ENCODE measurements at regions not wholly inside any gene's neighbourhood (a gene's known extent, or its start where the extent isn't known, plus 50 kb on each side); places are given as distances from the start of the nearest gene placed in this dataset.

- DNase-seq = no peak
- no peaks in the 10 kb centered on the region for H3K27me3 ChIP-seq (ENCODE audit: control insufficient read depth in 3 of 3, insufficient read depth in 3 of 3, low read length in 2 of 3)
- no peak for ATAC-seq (ENCODE audit: insufficient read depth, low FRiP score)
- TF ChIP-seq, protein P1, sequence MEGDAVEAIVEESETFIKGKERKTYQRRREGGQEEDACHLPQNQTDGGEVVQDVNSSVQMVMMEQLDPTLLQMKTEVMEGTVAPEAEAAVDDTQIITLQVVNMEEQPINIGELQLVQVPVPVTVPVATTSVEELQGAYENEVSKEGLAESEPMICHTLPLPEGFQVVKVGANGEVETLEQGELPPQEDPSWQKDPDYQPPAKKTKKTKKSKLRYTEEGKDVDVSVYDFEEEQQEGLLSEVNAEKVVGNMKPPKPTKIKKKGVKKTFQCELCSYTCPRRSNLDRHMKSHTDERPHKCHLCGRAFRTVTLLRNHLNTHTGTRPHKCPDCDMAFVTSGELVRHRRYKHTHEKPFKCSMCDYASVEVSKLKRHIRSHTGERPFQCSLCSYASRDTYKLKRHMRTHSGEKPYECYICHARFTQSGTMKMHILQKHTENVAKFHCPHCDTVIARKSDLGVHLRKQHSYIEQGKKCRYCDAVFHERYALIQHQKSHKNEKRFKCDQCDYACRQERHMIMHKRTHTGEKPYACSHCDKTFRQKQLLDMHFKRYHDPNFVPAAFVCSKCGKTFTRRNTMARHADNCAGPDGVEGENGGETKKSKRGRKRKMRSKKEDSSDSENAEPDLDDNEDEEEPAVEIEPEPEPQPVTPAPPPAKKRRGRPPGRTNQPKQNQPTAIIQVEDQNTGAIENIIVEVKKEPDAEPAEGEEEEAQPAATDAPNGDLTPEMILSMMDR (IDR thresholded peaks at IDR 0.05; ENCODE audit: control extremely low read depth, extremely low read depth) = no peak
- 76 to 91% methylated on average over 3 of the region's 3 CpGs for WGBS, 2 donors
- no peak overlapping the region for H3K9ac ChIP-seq (ENCODE audit: insufficient read depth in 1 of 2, low read length in 2 of 2)
- H3K36me3 ChIP-seq (ENCODE audit: control insufficient read depth in 4 of 4, insufficient read depth in 4 of 4, low read length in 4 of 4) = no peaks in the 10 kb centered on the region
- H3K4me1 ChIP-seq (ENCODE audit: control insufficient read depth in 5 of 5, insufficient read depth in 5 of 5, low read length in 5 of 5) = peaks cover 0 to 12% (median 0%) of the 10 kb centered on the region in 5 donors
- no peak overlapping the region for H3K27ac ChIP-seq (ENCODE audit: low read depth in 1 of 2, low read length in 1 of 2)
- no peak overlapping the region for H3K4me3 ChIP-seq
- H3K9me3 ChIP-seq (ENCODE audit: control insufficient read depth in 4 of 4, insufficient read depth in 3 of 4, low read length in 3 of 4) = no peaks in the 10 kb centered on the region
Observed at GRCh38 chr7:118076564-118076963, 107.4 kb upstream of the LSM8 start.

- Histone ChIP-seq H3K27ac (ENCODE audit: low read depth in 1 of 2, low read length in 1 of 2) (no peak overlapping the region), H3K27me3 (ENCODE audit: control insufficient read depth in 3 of 3, insufficient read depth in 3 of 3, low read length in 2 of 3) (no peaks in the 10 kb centered on the region), H3K4me1 (ENCODE audit: control insufficient read depth in 5 of 5, insufficient read depth in 5 of 5, low read length in 5 of 5) (peaks cover 0 to 3% (median 0%) of the 10 kb centered on the region in 5 donors), H3K9ac (ENCODE audit: insufficient read depth in 1 of 2, low read length in 2 of 2) (no peak overlapping the region), H3K4me3 (no peak overlapping the region), H3K9me3 (ENCODE audit: control insufficient read depth in 4 of 4, insufficient read depth in 3 of 4, low read length in 3 of 4) (no peaks in the 10 kb centered on the region), H3K36me3 (ENCODE audit: control insufficient read depth in 4 of 4, insufficient read depth in 4 of 4, low read length in 4 of 4) (no peaks in the 10 kb centered on the region)
- DNase-seq = no peak
- TF ChIP-seq, protein P1 (IDR thresholded peaks at IDR 0.05; ENCODE audit: control extremely low read depth, extremely low read depth) = no peak
- ATAC-seq (ENCODE audit: insufficient read depth, low FRiP score) = no peak
Observed at GRCh38 chr7:118078015-118078414, 105.9 kb upstream of the LSM8 start.

- Histone ChIP-seq H3K36me3 (ENCODE audit: control insufficient read depth in 4 of 4, insufficient read depth in 4 of 4, low read length in 4 of 4) (no peaks in the 10 kb centered on the region), H3K9ac (ENCODE audit: insufficient read depth in 1 of 2, low read length in 2 of 2) (no peak overlapping the region), H3K27ac (ENCODE audit: low read depth in 1 of 2, low read length in 1 of 2) (no peak overlapping the region), H3K27me3 (ENCODE audit: control insufficient read depth in 3 of 3, insufficient read depth in 3 of 3, low read length in 2 of 3) (no peaks in the 10 kb centered on the region), H3K4me1 (ENCODE audit: control insufficient read depth in 5 of 5, insufficient read depth in 5 of 5, low read length in 5 of 5) (peaks cover 0 to 3% (median 0%) of the 10 kb centered on the region in 5 donors), H3K9me3 (ENCODE audit: control insufficient read depth in 4 of 4, insufficient read depth in 3 of 4, low read length in 3 of 4) (no peaks in the 10 kb centered on the region), H3K4me3 (no peak overlapping the region)
- no peak for DNase-seq
- TF ChIP-seq, protein P1 (IDR thresholded peaks at IDR 0.05; ENCODE audit: control extremely low read depth, extremely low read depth) = no peak
- ATAC-seq (ENCODE audit: insufficient read depth, low FRiP score) = no peak
- 84 to 88% methylated on average over 1 of the region's 1 CpG for WGBS, 2 donors
Observed at GRCh38 chr7:118079369-118079768, 104.6 kb upstream of the LSM8 start.

DNA sequence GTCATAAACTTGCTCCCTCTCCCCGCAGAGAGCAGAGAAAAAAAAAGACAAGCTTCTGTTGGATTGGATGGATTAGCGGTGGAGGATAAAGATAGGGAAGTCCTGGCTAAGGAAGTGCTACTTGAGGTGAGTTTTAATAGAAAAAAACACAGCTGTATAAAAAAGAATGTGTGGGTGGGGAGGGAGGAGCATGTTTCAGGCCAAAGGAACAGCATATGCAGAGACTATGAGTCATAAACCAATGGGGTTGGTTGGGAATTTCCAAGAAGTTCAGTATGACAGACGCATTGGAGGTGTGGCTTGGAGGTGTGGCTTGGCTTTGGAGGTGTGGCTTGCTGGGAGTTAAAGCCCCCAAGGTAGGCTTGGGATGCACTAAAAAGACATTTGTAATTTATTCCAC lies 103.0 kb upstream of the LSM8 start:
- Histone ChIP-seq H3K9ac (ENCODE audit: insufficient read depth in 1 of 2, low read length in 2 of 2) (no peak overlapping the region), H3K4me1 (ENCODE audit: control insufficient read depth in 5 of 5, insufficient read depth in 5 of 5, low read length in 5 of 5) (peaks cover 0 to 3% (median 0%) of the 10 kb centered on the region in 5 donors), H3K36me3 (ENCODE audit: control insufficient read depth in 4 of 4, insufficient read depth in 4 of 4, low read length in 4 of 4) (no peaks in the 10 kb centered on the region), H3K9me3 (ENCODE audit: control insufficient read depth in 4 of 4, insufficient read depth in 3 of 4, low read length in 3 of 4) (no peaks in the 10 kb centered on the region), H3K27ac (ENCODE audit: low read depth in 1 of 2, low read length in 1 of 2) (no peak overlapping the region), H3K4me3 (no peak overlapping the region), H3K27me3 (ENCODE audit: control insufficient read depth in 3 of 3, insufficient read depth in 3 of 3, low read length in 2 of 3) (no peaks in the 10 kb centered on the region)
- 72 to 85% methylated on average over 3 of the region's 3 CpGs for WGBS, 2 donors
- peak; percentile 53 for ATAC-seq (ENCODE audit: insufficient read depth, low FRiP score)
- no peak for DNase-seq
- TF ChIP-seq, protein P1 (IDR thresholded peaks at IDR 0.05; ENCODE audit: control extremely low read depth, extremely low read depth) = no peak

All from lung (tissue), 11 donors.